ENCODE measurements at regions not wholly inside any gene's neighbourhood (a gene's known extent, or its start where the extent isn't known, plus 50 kb on each side); places are given as distances from the start of the nearest gene placed in this dataset.

DNA sequence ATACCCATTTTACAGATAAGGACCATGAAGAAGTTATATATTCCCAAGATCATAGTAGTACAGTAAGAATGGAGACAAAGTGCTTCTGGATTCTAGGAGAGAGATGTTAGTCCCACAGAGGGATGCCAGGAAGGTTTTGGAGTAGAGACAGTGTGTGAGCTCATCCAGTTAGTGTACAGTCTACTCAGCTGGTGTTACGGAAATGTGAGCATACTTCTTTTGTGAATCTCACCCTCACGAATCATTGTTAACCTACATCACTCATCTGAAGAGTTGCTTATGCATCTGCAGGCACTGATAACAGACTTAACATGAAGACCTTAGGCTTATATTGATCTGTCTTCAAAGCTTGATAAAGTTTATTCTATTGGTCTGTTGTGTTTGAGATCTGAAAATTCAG, 106.6 kb upstream of the PTPRG start:
- WGBS, 5 donors: 70 to 97% (median 85%) methylated on average over 2 of the region's 2 CpGs
- no peaks in the 10 kb centered on the region for H3K27me3 ChIP-seq
- no peaks in the 10 kb centered on the region for H3K4me1 ChIP-seq
- intact Hi-C loops (cut with DNase I; ENCODE audit: low total_unique reads): no loop called here
- H3K9me3 ChIP-seq: no peaks in the 10 kb centered on the region
- no peak overlapping the region for H3K4me3 ChIP-seq
- H3K27ac ChIP-seq: no peak overlapping the region
- TF ChIP-seq, protein P1, sequence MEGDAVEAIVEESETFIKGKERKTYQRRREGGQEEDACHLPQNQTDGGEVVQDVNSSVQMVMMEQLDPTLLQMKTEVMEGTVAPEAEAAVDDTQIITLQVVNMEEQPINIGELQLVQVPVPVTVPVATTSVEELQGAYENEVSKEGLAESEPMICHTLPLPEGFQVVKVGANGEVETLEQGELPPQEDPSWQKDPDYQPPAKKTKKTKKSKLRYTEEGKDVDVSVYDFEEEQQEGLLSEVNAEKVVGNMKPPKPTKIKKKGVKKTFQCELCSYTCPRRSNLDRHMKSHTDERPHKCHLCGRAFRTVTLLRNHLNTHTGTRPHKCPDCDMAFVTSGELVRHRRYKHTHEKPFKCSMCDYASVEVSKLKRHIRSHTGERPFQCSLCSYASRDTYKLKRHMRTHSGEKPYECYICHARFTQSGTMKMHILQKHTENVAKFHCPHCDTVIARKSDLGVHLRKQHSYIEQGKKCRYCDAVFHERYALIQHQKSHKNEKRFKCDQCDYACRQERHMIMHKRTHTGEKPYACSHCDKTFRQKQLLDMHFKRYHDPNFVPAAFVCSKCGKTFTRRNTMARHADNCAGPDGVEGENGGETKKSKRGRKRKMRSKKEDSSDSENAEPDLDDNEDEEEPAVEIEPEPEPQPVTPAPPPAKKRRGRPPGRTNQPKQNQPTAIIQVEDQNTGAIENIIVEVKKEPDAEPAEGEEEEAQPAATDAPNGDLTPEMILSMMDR (IDR thresholded peaks at IDR 0.05): no peak
- TF ChIP-seq POLR2A (IDR thresholded peaks at IDR 0.05): no peak
- no peak for TF ChIP-seq POLR2AphosphoS5 (IDR thresholded peaks at IDR 0.05)
- TF ChIP-seq EP300 (IDR thresholded peaks at IDR 0.05): no peak
- H3K36me3 ChIP-seq: no peaks in the 10 kb centered on the region
- no peak for DNase-seq

DNA sequence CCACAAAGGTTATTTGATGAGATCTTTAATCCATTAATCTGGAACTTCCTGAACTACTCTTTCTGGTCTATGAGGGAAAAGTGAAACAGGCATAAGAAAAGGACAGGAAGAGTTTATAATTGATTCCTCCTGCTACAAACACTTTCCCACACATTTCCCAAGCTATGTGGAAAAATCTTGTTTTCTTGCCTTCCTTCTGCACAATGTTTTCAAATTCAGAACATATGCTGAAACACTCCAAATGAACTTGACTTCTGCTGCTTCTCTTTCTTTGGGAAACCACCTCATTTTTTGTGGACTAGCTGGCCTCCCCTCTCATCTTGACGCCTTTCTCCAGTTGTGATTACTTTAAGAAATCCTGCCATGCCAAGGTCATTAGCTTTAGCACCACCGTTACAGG, 100.7 kb upstream of the PTPRG start:
- no peak for DNase-seq
- intact Hi-C loops (cut with DNase I; ENCODE audit: low total_unique reads): no loop called here
- Histone ChIP-seq H3K4me3 (no peak overlapping the region), H3K27me3 (no peaks in the 10 kb centered on the region), H3K4me1 (no peaks in the 10 kb centered on the region), H3K9me3 (no peaks in the 10 kb centered on the region), H3K27ac (no peak overlapping the region), H3K36me3 (no peaks in the 10 kb centered on the region)
- TF ChIP-seq POLR2AphosphoS5 (IDR thresholded peaks at IDR 0.05) (no peak), POLR2A (IDR thresholded peaks at IDR 0.05) (no peak)
- WGBS, 5 donors: 69 to 91% (median 84%) methylated on average over 2 of the region's 2 CpGs

DNA sequence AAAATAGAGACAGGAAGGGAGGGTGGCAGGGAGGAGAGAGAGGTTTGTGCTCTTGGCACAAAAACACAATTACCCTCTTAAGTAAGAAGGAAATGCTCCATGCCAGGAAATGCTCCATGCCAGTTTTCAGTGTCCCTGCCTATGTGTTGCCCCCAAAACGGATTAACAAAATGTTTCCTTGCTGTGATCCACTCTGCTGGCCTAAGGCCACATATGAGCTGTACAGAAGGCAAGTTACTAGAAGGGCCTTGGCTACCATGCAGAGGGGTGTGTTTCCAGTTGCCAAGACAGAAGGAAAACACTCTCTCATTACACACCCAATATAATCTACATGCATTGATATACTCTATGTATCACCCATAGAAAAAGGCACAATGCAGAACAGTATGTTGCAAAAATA, 98.2 kb upstream of the PTPRG start:
- Histone ChIP-seq H3K9me3 (no peaks in the 10 kb centered on the region), H3K27ac (no peak overlapping the region), H3K4me1 (no peaks in the 10 kb centered on the region), H3K36me3 (no peaks in the 10 kb centered on the region), H3K27me3 (no peaks in the 10 kb centered on the region), H3K4me3 (no peak overlapping the region)
- intact Hi-C loops (cut with DNase I; ENCODE audit: low total_unique reads): no loop called here
- WGBS, 5 donors: 29 to 42% (median 30%) methylated on average over 1 of the region's 1 CpG
- DNase-seq: no peak
- TF ChIP-seq POLR2A (IDR thresholded peaks at IDR 0.05) (no peak), EP300 (IDR thresholded peaks at IDR 0.05) (no peak), POLR2AphosphoS5 (IDR thresholded peaks at IDR 0.05) (no peak)
- TF ChIP-seq, protein P1 (IDR thresholded peaks at IDR 0.05): no peak

DNA sequence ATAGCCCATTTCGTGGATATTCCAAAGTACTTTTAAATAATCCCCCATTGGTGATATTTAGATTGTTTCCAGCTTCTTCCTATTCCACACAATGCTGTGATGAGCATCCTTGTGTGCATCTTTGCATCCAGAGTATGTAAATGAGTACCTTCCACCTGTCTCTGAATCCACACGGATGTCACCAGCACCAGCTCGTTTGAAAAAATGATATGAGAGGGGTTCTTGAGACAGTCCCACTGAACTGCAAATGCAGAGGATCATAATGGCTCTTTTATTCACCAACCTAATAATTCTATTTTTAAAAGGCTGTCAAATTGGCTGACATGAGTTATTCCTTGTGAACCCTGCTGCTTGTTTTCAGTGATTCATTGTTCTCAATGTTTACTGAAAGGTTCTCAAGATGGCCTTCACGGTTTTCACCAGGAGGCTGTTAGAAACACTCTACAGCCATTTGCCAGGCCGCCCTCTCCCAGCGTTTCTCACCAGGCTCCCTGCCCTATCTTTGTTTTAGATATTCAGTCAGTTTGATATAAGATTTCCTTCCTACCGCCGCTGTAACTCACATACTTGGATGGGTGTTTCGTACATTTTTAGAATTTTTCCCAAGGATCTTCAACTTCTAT, 96.7 kb upstream of the PTPRG start:
- no peaks in the 10 kb centered on the region for H3K27me3 ChIP-seq
- intact Hi-C loops (cut with DNase I; ENCODE audit: low total_unique reads): no loop called here
- 35 to 55% (median 49%) methylated on average over 9 of the region's 9 CpGs for WGBS, 5 donors
- H3K9me3 ChIP-seq: no peaks in the 10 kb centered on the region
- no peak overlapping the region for H3K4me3 ChIP-seq
- H3K36me3 ChIP-seq: no peaks in the 10 kb centered on the region
- H3K27ac ChIP-seq: no peak overlapping the region
- no peak for DNase-seq
- TF ChIP-seq, protein P1 (IDR thresholded peaks at IDR 0.05): no peak
- TF ChIP-seq EP300 (IDR thresholded peaks at IDR 0.05) (no peak), POLR2A (IDR thresholded peaks at IDR 0.05) (no peak), POLR2AphosphoS5 (IDR thresholded peaks at IDR 0.05) (no peak)
- no peaks in the 10 kb centered on the region for H3K4me1 ChIP-seq

DNA sequence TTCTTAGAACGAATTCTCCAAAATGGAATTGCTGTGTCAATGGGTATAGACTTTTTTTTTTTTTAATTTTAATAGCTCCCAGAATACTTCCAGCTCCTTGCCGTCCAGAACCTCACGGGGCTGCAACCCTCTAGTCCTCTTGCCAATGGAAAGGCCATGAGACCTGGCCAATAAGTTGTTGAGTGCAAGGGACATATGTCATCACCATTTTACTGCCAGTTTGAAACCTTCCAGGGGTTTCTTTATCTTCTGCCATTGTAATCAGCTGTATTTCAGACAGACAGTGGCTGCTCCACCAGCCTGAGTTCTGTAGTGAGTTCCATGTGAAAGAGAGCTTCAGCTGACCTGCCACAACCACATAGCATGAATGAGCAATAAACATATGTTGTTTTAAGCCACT, 95.0 kb upstream of the PTPRG start:
- intact Hi-C loops (cut with DNase I; ENCODE audit: low total_unique reads): no loop called here
- Histone ChIP-seq H3K4me3 (no peak overlapping the region), H3K27ac (no peak overlapping the region), H3K36me3 (no peaks in the 10 kb centered on the region), H3K9me3 (peaks cover 0 to 2% (median 1%) of the 10 kb centered on the region in 4 donors), H3K27me3 (no peaks in the 10 kb centered on the region), H3K4me1 (no peaks in the 10 kb centered on the region)
- TF ChIP-seq EP300 (IDR thresholded peaks at IDR 0.05): no peak
- TF ChIP-seq POLR2AphosphoS5 (IDR thresholded peaks at IDR 0.05): no peak
- TF ChIP-seq, protein P1 (IDR thresholded peaks at IDR 0.05): no peak
- no peak for TF ChIP-seq POLR2A (IDR thresholded peaks at IDR 0.05)
- WGBS, 5 donors: 56 to 90% (median 77%) methylated on average over 3 of the region's 3 CpGs
- DNase-seq: no peak

Measured in stomach (tissue), 8 donors.